HG02610 (cell line): ENCODE measurements at regions not wholly inside any gene's neighbourhood (a gene's known extent, or its start where the extent isn't known, plus 50 kb on each side); places are given as distances from the start of the nearest gene placed in this dataset.

Experiments
- ATAC-seq: cut with Tn5 transposase; IDR thresholded peaks from one replicate; pipeline ENCODE4 v1.9.1; 2021; ENCODE audit warnings: mild to moderate bottlenecking, moderate library complexity; ENCODE audit not compliant: unreplicated experiment

GRCh38 chr12:126772171-126772864 is 1494.7 kb upstream of the TMEM132C start:
- ATAC-seq, result peak; percentile 77

- no peak for ATAC-seq
These were observed 1494.0 kb upstream of the TMEM132C start for GRCh38 chr12:126773012-126773411.

- no peak for ATAC-seq
These were observed 1493.5 kb upstream of the TMEM132C start for GRCh38 chr12:126773491-126773890.

GRCh38 chr12:126776026-126776655 is 1490.8 kb upstream of the TMEM132C start:
- ATAC-seq, result no peak

- no peak for ATAC-seq
These were observed 1486.6 kb upstream of the TMEM132C start for GRCh38 chr12:126780343-126780742.

- ATAC-seq, result no peak
These were observed 1485.4 kb upstream of the TMEM132C start for GRCh38 chr12:126781593-126781992.

GRCh38 chr12:126782083-126782482 is 1484.9 kb upstream of the TMEM132C start:
- no peak for ATAC-seq

GRCh38 chr12:126784328-126784921 is 1482.5 kb upstream of the TMEM132C start:
- ATAC-seq, result no peak

GRCh38 chr12:126789963-126790362 is 1477.0 kb upstream of the TMEM132C start:
- no peak for ATAC-seq

- ATAC-seq, result no peak
These were observed 1475.8 kb upstream of the TMEM132C start for GRCh38 chr12:126791122-126791521.

GRCh38 chr12:126792411-126792810 is 1474.6 kb upstream of the TMEM132C start:
- no peak for ATAC-seq

- no peak for ATAC-seq
These were observed 1469.4 kb upstream of the TMEM132C start for GRCh38 chr12:126797525-126797924.

GRCh38 chr12:126798449-126798848 is 1468.5 kb upstream of the TMEM132C start:
- no peak for ATAC-seq

- no peak for ATAC-seq
These were observed 1459.6 kb upstream of the TMEM132C start for GRCh38 chr12:126807312-126807865.

GRCh38 chr12:126811391-126811790 is 1455.6 kb upstream of the TMEM132C start:
- no peak for ATAC-seq

GRCh38 chr12:126819554-126819953 is 1447.4 kb upstream of the TMEM132C start:
- no peak for ATAC-seq

GRCh38 chr12:126830778-126831680 is 1435.9 kb upstream of the TMEM132C start:
- ATAC-seq, result no peak

GRCh38 chr12:126837697-126838096 is 1429.3 kb upstream of the TMEM132C start:
- no peak for ATAC-seq

GRCh38 chr12:126843915-126844669 is 1422.9 kb upstream of the TMEM132C start:
- ATAC-seq, result no peak

- ATAC-seq, result no peak
These were observed 1419.9 kb upstream of the TMEM132C start for GRCh38 chr12:126847005-126847629.
